OCI-LY3 (cell line): ENCODE measurements at regions not wholly inside any gene's neighbourhood (a gene's known extent, or its start where the extent isn't known, plus 50 kb on each side); places are given as distances from the start of the nearest gene placed in this dataset.
A peak's percentile ranks its signal among the peaks of the same experiment; 100 is the strongest.

Experiments used
- H2AFZ ChIP-seq: fragments of 200-600, 300-600 bp; shearing (Covaris generic); 2 replicates; pipeline ENCODE4 v1.6.0; 2014; ENCODE audit warnings: antibody characterized with exemption, low read depth, low read length
- H3K27ac ChIP-seq: fragments of 200-600, 300-600 bp; sonication (generic); 2 replicates; pipeline ENCODE4 v1.5.1; 2014; ENCODE audit warnings: mild to moderate bottlenecking, low read length, moderate library complexity, mixed read lengths
- H3K27me3 ChIP-seq: fragments of 200-600, 300-600 bp; sonication (generic); 2 replicates; pipeline ENCODE4 v1.6.1; 2014; ENCODE audit warnings: low read depth, low read length, mixed read lengths
- H3K36me3 ChIP-seq: fragments of 200-600, 300-600 bp; sonication (generic); replicated peaks from 2 replicates; pipeline ENCODE3; 2014; ENCODE audit warnings: low read depth, low read length, mixed read lengths
- H3K4me1 ChIP-seq: fragments of 300-600, 200-600 bp; sonication (generic); 2 replicates; pipeline ENCODE4 v1.6.1; 2014; ENCODE audit warnings: low read length, mixed read lengths
- H3K4me2 ChIP-seq: fragments of 200-600, 300-600 bp; sonication (generic); 2 replicates; pipeline ENCODE4 v1.6.1; 2014; ENCODE audit warnings: low read length, mixed read lengths
- H3K4me3 ChIP-seq: fragments of 300-600, 200-600 bp; sonication (generic); 2 replicates; pipeline ENCODE4 v1.5.1; 2014; ENCODE audit warnings: antibody characterized with exemption, mild to moderate bottlenecking, low read length, moderate library complexity
- H3K79me2 ChIP-seq: fragments of 300-600, 200-600 bp; shearing (Covaris generic); 2 replicates; pipeline ENCODE4 v1.6.1; 2014; ENCODE audit warnings: mild to moderate bottlenecking, low read length, mixed read lengths
- H3K9ac ChIP-seq: fragments of 300-600, 200-600 bp; shearing (Covaris generic); 2 replicates; pipeline ENCODE4 v1.6.0; 2014; ENCODE audit warnings: mild to moderate bottlenecking, low read length, moderate library complexity
- H3K9me3 ChIP-seq: fragments of 200-600, 300-600 bp; shearing (Covaris generic); 2 replicates; pipeline ENCODE4 v1.6.1; 2014; ENCODE audit warnings: low read length, mixed read lengths; ENCODE audit not compliant: insufficient read depth
- H4K20me1 ChIP-seq: fragments of 200-600, 300-600 bp; sonication (generic); 2 replicates; pipeline ENCODE4 v1.6.1; 2016; ENCODE audit warnings: low read length, mixed read lengths; ENCODE audit not compliant: insufficient read depth
- EZH2phosphoT487 ChIP-seq: fragments of 200-600 bp; shearing (Covaris generic); IDR thresholded peaks from 2 replicates; pipeline ENCODE4 v1.6.1; 2018; ENCODE audit warnings: antibody characterized with exemption, mixed run types, low read depth
- TF ChIP-seq, protein P1 (sequence below): fragments of 200-600, 300-600 bp; sonication (generic); IDR thresholded peaks from 2 replicates; pipeline ENCODE4 v1.5.1; 2014; ENCODE audit warnings: antibody characterized with exemption, low read length, low read depth

DNA sequence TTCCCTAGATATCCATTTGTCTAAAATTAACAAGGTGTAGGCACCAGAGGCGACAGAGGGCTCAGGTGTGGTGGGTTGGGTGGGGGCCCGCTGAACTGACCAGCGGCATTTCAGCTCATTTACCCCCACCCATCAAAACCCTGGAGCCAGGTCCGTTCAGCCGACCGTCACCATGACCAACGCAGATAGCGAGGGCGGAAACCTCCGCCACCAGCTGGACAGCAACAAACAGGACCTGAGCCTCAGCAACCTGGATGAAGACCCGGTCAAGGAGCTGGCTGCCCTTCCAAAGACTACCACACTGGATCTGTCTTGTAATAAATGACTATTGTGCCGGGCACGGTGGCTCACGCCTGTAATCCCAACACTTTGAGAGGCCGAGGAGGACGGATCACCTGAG, 120.8 kb upstream of the LGSN start:
- Histone ChIP-seq H3K36me3 (no peaks in the 10 kb centered on the region), H3K27ac (no peak overlapping the region), H2AFZ (no peak overlapping the region), H3K9ac (no peak overlapping the region), H3K4me3 (no peak overlapping the region), H3K4me1 (no peaks in the 10 kb centered on the region), H4K20me1 (no peaks in the 10 kb centered on the region), H3K27me3 (peaks cover 9% of the 10 kb centered on the region; the same call in 1 of the 2 replicates), H3K9me3 (no peaks in the 10 kb centered on the region), H3K4me2 (no peak overlapping the region), H3K79me2 (no peaks in the 10 kb centered on the region)
- TF ChIP-seq EZH2phosphoT487, result no peak
- TF ChIP-seq, protein P1, sequence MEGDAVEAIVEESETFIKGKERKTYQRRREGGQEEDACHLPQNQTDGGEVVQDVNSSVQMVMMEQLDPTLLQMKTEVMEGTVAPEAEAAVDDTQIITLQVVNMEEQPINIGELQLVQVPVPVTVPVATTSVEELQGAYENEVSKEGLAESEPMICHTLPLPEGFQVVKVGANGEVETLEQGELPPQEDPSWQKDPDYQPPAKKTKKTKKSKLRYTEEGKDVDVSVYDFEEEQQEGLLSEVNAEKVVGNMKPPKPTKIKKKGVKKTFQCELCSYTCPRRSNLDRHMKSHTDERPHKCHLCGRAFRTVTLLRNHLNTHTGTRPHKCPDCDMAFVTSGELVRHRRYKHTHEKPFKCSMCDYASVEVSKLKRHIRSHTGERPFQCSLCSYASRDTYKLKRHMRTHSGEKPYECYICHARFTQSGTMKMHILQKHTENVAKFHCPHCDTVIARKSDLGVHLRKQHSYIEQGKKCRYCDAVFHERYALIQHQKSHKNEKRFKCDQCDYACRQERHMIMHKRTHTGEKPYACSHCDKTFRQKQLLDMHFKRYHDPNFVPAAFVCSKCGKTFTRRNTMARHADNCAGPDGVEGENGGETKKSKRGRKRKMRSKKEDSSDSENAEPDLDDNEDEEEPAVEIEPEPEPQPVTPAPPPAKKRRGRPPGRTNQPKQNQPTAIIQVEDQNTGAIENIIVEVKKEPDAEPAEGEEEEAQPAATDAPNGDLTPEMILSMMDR, result no peak

DNA sequence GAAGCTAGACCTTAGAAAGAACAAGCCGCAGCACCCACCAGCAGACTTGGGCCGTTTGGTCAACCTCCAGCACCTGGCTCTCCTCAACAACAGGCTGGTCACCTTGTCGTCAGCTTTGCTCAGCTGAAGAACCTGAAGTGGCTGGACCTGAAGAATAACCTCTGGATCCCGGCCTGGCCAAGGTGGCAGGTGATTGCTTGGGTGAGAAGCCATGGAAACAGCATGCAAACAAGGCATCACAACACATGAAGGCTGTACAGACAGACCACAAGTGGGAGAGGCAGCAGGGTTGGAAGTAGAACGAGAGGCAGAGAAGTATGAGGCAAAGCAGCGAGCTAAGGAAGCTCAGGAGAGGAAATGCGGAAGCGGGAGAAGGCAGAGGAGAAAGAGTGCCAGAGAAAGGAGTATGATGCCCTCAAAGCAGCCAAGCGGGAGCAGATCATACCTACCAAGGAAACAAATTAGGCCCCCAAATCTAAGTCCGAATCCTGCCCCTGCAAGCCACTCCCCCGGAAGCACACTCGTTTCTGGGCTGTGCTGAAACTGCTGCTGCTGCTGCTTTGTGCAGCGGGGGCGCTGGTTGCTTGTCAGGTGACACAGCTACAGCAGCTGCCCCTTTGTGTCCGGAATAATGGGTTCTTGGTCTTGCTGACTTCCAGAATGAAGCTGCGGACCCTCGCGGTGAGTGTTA, 121.6 kb upstream of the LGSN start:
- Histone ChIP-seq H3K27ac (no peak overlapping the region), H3K79me2 (no peaks in the 10 kb centered on the region), H3K4me3 (peak overlapping the region; percentile 75), H3K9me3 (no peaks in the 10 kb centered on the region), H2AFZ (peak overlapping the region; percentile 43; the same call in 1 of the 2 replicates), H3K4me1 (no peaks in the 10 kb centered on the region), H3K27me3 (peaks cover 2% of the 10 kb centered on the region; the same call in 1 of the 2 replicates), H3K4me2 (peak overlapping the region; percentile 45), H3K9ac (peak overlapping the region; percentile 46), H3K36me3 (no peaks in the 10 kb centered on the region), H4K20me1 (no peaks in the 10 kb centered on the region)
- TF ChIP-seq, protein P1, result peak; percentile 31
- TF ChIP-seq EZH2phosphoT487, result no peak

DNA sequence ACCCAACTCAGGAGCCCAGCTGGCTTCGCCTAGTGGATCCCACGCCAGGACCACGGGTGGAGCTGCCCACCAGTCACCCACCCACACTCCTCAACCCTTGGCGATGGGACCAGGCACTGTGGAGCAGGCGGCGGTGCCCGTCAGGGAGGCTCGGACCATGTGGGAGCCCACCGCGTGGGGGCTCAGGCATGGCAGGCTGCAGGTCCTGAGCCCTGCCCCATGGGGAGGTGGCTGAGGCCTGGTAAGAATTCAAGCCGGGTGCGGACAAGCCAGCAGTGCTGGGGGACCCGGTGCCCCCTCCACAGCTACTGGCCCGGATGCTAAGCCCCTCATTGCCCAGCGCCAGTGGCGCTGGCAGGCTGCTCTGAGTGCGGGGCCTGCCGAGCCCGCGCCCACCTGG, 123.1 kb upstream of the LGSN start:
- Histone ChIP-seq H3K27ac (no peak overlapping the region), H3K79me2 (no peaks in the 10 kb centered on the region), H3K4me1 (no peaks in the 10 kb centered on the region), H3K4me2 (no peak overlapping the region), H3K36me3 (no peaks in the 10 kb centered on the region), H4K20me1 (no peaks in the 10 kb centered on the region), H2AFZ (no peak overlapping the region), H3K27me3 (no peaks in the 10 kb centered on the region), H3K9me3 (no peaks in the 10 kb centered on the region), H3K9ac (no peak overlapping the region), H3K4me3 (no peak overlapping the region)
- TF ChIP-seq EZH2phosphoT487, result no peak
- TF ChIP-seq, protein P1, result no peak

DNA sequence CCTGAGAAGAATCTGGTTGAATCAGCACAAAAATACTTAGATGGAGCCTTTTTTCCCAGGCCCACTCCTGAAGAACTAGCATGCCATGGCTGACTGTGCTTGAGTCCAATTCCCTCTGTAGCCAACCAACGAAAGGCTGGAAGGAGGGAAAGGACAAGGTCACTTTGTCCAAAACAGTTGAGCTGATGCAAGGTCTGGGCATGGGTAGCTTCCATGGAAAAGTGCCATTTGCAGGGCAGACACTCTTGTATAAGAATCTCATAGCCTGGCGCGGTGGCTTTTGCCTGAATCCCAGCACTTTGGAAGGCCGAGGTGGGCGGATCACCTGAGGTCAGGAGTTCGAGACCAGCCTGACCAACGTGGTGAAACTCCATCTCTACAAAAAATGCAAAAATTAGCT, 125.0 kb upstream of the LGSN start:
- H3K4me2 ChIP-seq, result no peak overlapping the region
- TF ChIP-seq, protein P1, result no peak
- no peak for TF ChIP-seq EZH2phosphoT487
- H3K27ac ChIP-seq, result no peak overlapping the region
- H3K9ac ChIP-seq, result no peak overlapping the region
- H3K79me2 ChIP-seq, result no peaks in the 10 kb centered on the region
- no peaks in the 10 kb centered on the region for H4K20me1 ChIP-seq
- H2AFZ ChIP-seq, result no peak overlapping the region
- H3K27me3 ChIP-seq, result no peaks in the 10 kb centered on the region
- no peaks in the 10 kb centered on the region for H3K9me3 ChIP-seq
- no peaks in the 10 kb centered on the region for H3K4me1 ChIP-seq
- no peaks in the 10 kb centered on the region for H3K36me3 ChIP-seq
- no peak overlapping the region for H3K4me3 ChIP-seq
